WTC11 (cell line): ENCODE measurements at regions not wholly inside any gene's neighbourhood (a gene's known extent, or its start where the extent isn't known, plus 50 kb on each side); places are given as distances from the start of the nearest gene placed in this dataset.

Source experiments
- ATAC-seq: fragments of 200-7000 bp; cut with Tn5 transposase; 2 replicates; pipeline ENCODE4 v1.10.0; 2021; ENCODE audit warnings: mild to moderate bottlenecking, moderate library complexity
- CTCF ChIA-PET: fragments of 300-600 bp; sonication (Branson Sonifier 250); formaldehyde crosslinking; loops from one replicate; lab custom pipeline; 2021; ENCODE audit warnings: antibody characterized with exemption; lab: Charles Lee
- POLR2A ChIA-PET: fragments of 350-600 bp; sonication (Branson Sonifier 250); formaldehyde crosslinking; loops from one replicate; lab custom pipeline; 2021; ENCODE audit warnings: antibody characterized with exemption; lab: Charles Lee
- DNase-seq: peaks from one replicate; pipeline ENCODE4 v3.0.0; 2021; ENCODE audit warnings: low spot score
- H3K27ac Mint-ChIP-seq: 2 replicates; pipeline ENCODE4 v1.8.0; 2021; ENCODE audit warnings: mixed read lengths
- H3K27me3 Mint-ChIP-seq: 2 replicates; pipeline ENCODE4 v1.8.0; 2021; ENCODE audit warnings: low read depth, mild to moderate bottlenecking, moderate library complexity, mixed read lengths
- H3K36me3 Mint-ChIP-seq: 2 replicates; pipeline ENCODE4 v1.8.0; 2021; ENCODE audit warnings: mixed read lengths
- H3K4me1 Mint-ChIP-seq: 2 replicates; pipeline ENCODE4 v1.8.0; 2022; ENCODE audit warnings: mixed read lengths
- H3K4me3 Mint-ChIP-seq: 2 replicates; pipeline ENCODE4 v1.8.0; 2021; ENCODE audit warnings: mild to moderate bottlenecking, moderate library complexity, mixed read lengths
- H3K9me3 Mint-ChIP-seq: 2 replicates; pipeline ENCODE4 v1.8.0; 2021; ENCODE audit warnings: mixed read lengths
- ATF1 ChIP-seq: sonication (generic); formaldehyde crosslinking; IDR thresholded peaks from 2 replicates; pipeline ENCODE4 v1.8.1; 2023; ENCODE audit warnings: mild to moderate bottlenecking, moderate library complexity, missing genetic modification reagents
- ELF4 ChIP-seq: sonication (generic); formaldehyde crosslinking; IDR thresholded peaks from 2 replicates; pipeline ENCODE4 v1.8.1; 2022; ENCODE audit warnings: low read depth, mild to moderate bottlenecking, moderate library complexity, missing genetic modification reagents
- ESRRA ChIP-seq: sonication (generic); formaldehyde crosslinking; IDR thresholded peaks from 2 replicates; pipeline ENCODE4 v1.8.1; 2022; ENCODE audit warnings: mild to moderate bottlenecking, missing genetic modification reagents, borderline replicate concordance
- GRHL2 ChIP-seq: fragments of 250-450 bp; sonication (Bioruptor Pico); IDR thresholded peaks from 2 replicates; pipeline ENCODE4 v1.8.0; 2022; ENCODE audit warnings: mild to moderate bottlenecking, moderate library complexity; ENCODE audit not compliant: insufficient replicate concordance, severe bottlenecking
- JUN ChIP-seq: sonication (generic); formaldehyde crosslinking; IDR thresholded peaks from 2 replicates; pipeline ENCODE4 v1.8.0; 2023; ENCODE audit warnings: mild to moderate bottlenecking, missing genetic modification reagents
- NFYB ChIP-seq: sonication (generic); formaldehyde crosslinking; conservative IDR thresholded peaks from 2 replicates; pipeline ENCODE4 v1.8.0; 2022; ENCODE audit warnings: low read depth, missing genetic modification reagents
- SMAD4 ChIP-seq: sonication (generic); formaldehyde crosslinking; IDR thresholded peaks from 2 replicates; pipeline ENCODE4 v1.8.0; 2022; ENCODE audit warnings: mild to moderate bottlenecking, missing genetic modification reagents
- TCF7 ChIP-seq: sonication (generic); formaldehyde crosslinking; IDR thresholded peaks from 2 replicates; pipeline ENCODE4 v1.8.0; 2022; ENCODE audit warnings: mild to moderate bottlenecking, low read depth, missing genetic modification reagents, moderate library complexity
- TP53 ChIP-seq: sonication (generic); formaldehyde crosslinking; IDR thresholded peaks from 2 replicates; pipeline ENCODE4 v1.8.1; 2023; ENCODE audit warnings: mild to moderate bottlenecking, missing genetic modification reagents
- ZNF121 ChIP-seq: sonication (generic); formaldehyde crosslinking; IDR thresholded peaks from 2 replicates; pipeline ENCODE4 v1.8.0; 2023; ENCODE audit warnings: missing genetic modification reagents
- ZNF219 ChIP-seq: sonication (generic); formaldehyde crosslinking; IDR thresholded peaks from 2 replicates; pipeline ENCODE4 v1.8.0; 2023; ENCODE audit warnings: missing genetic modification reagents, mild to moderate bottlenecking, borderline replicate concordance
- ZNF396 ChIP-seq: fragments of 250-450 bp; sonication (Bioruptor Pico); IDR thresholded peaks from 2 replicates; pipeline ENCODE4 v1.8.0; 2021; ENCODE audit warnings: mild to moderate bottlenecking, moderate library complexity, borderline replicate concordance
- ZNF416 ChIP-seq: fragments of 250-450 bp; sonication (Bioruptor Pico); IDR thresholded peaks from 2 replicates; pipeline ENCODE4 v1.9.0; 2021; ENCODE audit warnings: mild to moderate bottlenecking, inconsistent platforms
- ZNF671 ChIP-seq: fragments of 250-450 bp; sonication (Bioruptor Pico); IDR thresholded peaks from 2 replicates; pipeline ENCODE4 v1.8.0; 2021; ENCODE audit warnings: mild to moderate bottlenecking
- TF ChIP-seq, protein P1 (sequence below): fragments of 250-450 bp; sonication (Bioruptor Pico); IDR thresholded peaks from 2 replicates; pipeline ENCODE4 v1.9.0; 2021; ENCODE audit warnings: mild to moderate bottlenecking, borderline replicate concordance
- TF ChIP-seq, protein P2 (sequence below): sonication (generic); formaldehyde crosslinking; IDR thresholded peaks from 2 replicates; pipeline ENCODE4 v1.8.1; 2022; ENCODE audit warnings: mild to moderate bottlenecking, moderate library complexity, missing genetic modification reagents
- TF ChIP-seq, protein P3 (sequence below): fragments of 200-600 bp; IDR thresholded peaks from 2 replicates; pipeline ENCODE4 v1.8.0; 2022; ENCODE audit warnings: antibody characterized with exemption
- TF ChIP-seq, protein P4 (sequence below): fragments of 250-450 bp; sonication (Bioruptor Pico); IDR thresholded peaks from 2 replicates; pipeline ENCODE4 v2.1.2; 2022; ENCODE audit warnings: mild to moderate bottlenecking, moderate library complexity
- TF ChIP-seq, protein P5 (sequence below): sonication (generic); formaldehyde crosslinking; IDR thresholded peaks from 2 replicates; pipeline ENCODE4 v1.8.0; 2022; ENCODE audit warnings: mild to moderate bottlenecking, missing genetic modification reagents

DNA sequence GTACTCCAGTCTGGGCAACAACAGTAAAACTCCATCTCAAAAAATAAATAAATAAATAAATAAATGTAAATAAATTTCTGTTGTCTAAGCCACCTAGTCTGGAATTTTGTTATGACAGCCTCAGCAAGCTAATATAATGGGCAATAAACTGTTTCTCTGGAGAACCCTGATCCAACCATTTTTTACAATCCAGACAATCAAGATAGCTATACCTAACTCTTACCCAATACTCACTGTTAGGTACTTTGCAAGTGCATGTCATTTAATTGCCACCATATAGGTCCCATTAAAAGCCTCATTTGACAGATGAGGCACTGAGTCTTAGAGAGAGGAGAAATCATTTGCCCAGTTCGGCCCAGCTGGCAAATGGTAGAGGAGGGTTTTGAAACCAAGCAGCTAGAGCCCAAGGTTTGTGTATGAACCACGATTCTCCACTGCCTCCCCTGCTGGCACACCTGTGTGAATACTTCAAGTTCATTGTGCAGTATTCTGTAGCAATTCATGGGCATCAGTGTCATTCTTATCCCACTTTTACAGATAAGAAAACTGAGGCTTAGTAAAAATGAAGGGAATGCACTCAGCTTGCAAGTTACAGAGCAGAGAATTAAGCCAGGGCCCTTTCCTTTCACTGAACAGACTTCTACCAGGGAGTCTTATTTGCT, 107.0 kb upstream of the UBE2E1 start:
- Mint-ChIP-seq H3K27me3 (peaks cover 13% of the 10 kb centered on the region), H3K36me3 (no peaks in the 10 kb centered on the region), H3K9me3 (no peaks in the 10 kb centered on the region), H3K4me3 (no peak overlapping the region), H3K27ac (no peak overlapping the region), H3K4me1 (peaks cover 16% of the 10 kb centered on the region)
- DNase-seq = no peak
- ATAC-seq = no peak
- ChIA-PET POLR2A (interaction anchor here (0.6 kb wide), 1 partner anchor 24 kb away, joined by 4 read pairs; no protein-coding TSS in a partner anchor), CTCF (interaction anchor here (0.8 kb wide), 1 partner anchor 14 kb away, joined by 4 read pairs; no protein-coding TSS in a partner anchor)
- TF ChIP-seq ZNF121 (CRISPR knock-in tag) (no peak), GRHL2 (CRISPR knock-in tag) (no peak), ESRRA (CRISPR knock-in tag) (no peak), ELF4 (CRISPR knock-in tag) (no peak), ZNF396 (CRISPR knock-in tag) (no peak), JUN (CRISPR knock-in tag) (no peak), ATF1 (no peak), NFYB (CRISPR knock-in tag) (no peak), TP53 (CRISPR knock-in tag) (no peak), ZNF416 (no peak), ZNF671 (CRISPR knock-in tag) (no peak), ZNF219 (CRISPR knock-in tag) (no peak), TCF7 (CRISPR knock-in tag) (no peak), SMAD4 (no peak)
- TF ChIP-seq, protein P1, sequence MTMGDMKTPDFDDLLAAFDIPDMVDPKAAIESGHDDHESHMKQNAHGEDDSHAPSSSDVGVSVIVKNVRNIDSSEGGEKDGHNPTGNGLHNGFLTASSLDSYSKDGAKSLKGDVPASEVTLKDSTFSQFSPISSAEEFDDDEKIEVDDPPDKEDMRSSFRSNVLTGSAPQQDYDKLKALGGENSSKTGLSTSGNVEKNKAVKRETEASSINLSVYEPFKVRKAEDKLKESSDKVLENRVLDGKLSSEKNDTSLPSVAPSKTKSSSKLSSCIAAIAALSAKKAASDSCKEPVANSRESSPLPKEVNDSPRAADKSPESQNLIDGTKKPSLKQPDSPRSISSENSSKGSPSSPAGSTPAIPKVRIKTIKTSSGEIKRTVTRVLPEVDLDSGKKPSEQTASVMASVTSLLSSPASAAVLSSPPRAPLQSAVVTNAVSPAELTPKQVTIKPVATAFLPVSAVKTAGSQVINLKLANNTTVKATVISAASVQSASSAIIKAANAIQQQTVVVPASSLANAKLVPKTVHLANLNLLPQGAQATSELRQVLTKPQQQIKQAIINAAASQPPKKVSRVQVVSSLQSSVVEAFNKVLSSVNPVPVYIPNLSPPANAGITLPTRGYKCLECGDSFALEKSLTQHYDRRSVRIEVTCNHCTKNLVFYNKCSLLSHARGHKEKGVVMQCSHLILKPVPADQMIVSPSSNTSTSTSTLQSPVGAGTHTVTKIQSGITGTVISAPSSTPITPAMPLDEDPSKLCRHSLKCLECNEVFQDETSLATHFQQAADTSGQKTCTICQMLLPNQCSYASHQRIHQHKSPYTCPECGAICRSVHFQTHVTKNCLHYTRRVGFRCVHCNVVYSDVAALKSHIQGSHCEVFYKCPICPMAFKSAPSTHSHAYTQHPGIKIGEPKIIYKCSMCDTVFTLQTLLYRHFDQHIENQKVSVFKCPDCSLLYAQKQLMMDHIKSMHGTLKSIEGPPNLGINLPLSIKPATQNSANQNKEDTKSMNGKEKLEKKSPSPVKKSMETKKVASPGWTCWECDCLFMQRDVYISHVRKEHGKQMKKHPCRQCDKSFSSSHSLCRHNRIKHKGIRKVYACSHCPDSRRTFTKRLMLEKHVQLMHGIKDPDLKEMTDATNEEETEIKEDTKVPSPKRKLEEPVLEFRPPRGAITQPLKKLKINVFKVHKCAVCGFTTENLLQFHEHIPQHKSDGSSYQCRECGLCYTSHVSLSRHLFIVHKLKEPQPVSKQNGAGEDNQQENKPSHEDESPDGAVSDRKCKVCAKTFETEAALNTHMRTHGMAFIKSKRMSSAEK (CRISPR knock-in tag) = no peak
- TF ChIP-seq, protein P2, sequence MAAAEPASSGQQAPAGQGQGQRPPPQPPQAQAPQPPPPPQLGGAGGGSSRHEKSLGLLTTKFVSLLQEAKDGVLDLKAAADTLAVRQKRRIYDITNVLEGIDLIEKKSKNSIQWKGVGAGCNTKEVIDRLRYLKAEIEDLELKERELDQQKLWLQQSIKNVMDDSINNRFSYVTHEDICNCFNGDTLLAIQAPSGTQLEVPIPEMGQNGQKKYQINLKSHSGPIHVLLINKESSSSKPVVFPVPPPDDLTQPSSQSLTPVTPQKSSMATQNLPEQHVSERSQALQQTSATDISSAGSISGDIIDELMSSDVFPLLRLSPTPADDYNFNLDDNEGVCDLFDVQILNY (CRISPR knock-in tag) = no peak
- TF ChIP-seq, protein P3, sequence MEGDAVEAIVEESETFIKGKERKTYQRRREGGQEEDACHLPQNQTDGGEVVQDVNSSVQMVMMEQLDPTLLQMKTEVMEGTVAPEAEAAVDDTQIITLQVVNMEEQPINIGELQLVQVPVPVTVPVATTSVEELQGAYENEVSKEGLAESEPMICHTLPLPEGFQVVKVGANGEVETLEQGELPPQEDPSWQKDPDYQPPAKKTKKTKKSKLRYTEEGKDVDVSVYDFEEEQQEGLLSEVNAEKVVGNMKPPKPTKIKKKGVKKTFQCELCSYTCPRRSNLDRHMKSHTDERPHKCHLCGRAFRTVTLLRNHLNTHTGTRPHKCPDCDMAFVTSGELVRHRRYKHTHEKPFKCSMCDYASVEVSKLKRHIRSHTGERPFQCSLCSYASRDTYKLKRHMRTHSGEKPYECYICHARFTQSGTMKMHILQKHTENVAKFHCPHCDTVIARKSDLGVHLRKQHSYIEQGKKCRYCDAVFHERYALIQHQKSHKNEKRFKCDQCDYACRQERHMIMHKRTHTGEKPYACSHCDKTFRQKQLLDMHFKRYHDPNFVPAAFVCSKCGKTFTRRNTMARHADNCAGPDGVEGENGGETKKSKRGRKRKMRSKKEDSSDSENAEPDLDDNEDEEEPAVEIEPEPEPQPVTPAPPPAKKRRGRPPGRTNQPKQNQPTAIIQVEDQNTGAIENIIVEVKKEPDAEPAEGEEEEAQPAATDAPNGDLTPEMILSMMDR = no peak
- TF ChIP-seq, protein P4, sequence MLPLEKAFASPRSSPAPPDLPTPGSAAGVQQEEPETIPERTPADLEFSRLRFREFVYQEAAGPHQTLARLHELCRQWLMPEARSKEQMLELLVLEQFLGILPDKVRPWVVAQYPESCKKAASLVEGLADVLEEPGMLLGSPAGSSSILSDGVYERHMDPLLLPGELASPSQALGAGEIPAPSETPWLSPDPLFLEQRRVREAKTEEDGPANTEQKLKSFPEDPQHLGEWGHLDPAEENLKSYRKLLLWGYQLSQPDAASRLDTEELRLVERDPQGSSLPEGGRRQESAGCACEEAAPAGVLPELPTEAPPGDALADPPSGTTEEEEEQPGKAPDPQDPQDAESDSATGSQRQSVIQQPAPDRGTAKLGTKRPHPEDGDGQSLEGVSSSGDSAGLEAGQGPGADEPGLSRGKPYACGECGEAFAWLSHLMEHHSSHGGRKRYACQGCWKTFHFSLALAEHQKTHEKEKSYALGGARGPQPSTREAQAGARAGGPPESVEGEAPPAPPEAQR = no peak
- TF ChIP-seq, protein P5, sequence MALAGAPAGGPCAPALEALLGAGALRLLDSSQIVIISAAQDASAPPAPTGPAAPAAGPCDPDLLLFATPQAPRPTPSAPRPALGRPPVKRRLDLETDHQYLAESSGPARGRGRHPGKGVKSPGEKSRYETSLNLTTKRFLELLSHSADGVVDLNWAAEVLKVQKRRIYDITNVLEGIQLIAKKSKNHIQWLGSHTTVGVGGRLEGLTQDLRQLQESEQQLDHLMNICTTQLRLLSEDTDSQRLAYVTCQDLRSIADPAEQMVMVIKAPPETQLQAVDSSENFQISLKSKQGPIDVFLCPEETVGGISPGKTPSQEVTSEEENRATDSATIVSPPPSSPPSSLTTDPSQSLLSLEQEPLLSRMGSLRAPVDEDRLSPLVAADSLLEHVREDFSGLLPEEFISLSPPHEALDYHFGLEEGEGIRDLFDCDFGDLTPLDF (CRISPR knock-in tag) = no peak
